GM23248 (cell line): ENCODE measurements at regions not wholly inside any gene's neighbourhood (a gene's known extent, or its start where the extent isn't known, plus 50 kb on each side); places are given as distances from the start of the nearest gene placed in this dataset.

Source experiments
- DNase-seq: peaks from one replicate; pipeline ENCODE4 v3.0.0-alpha.2; 2015
- H2AFZ ChIP-seq: fragments of 200-600 bp; sonication (generic); 2 replicates; pipeline ENCODE4 v1.6.1; 2016; ENCODE audit warnings: antibody characterized with exemption
- H3F3A ChIP-seq: fragments of 200-600 bp; sonication (generic); 2 replicates; pipeline ENCODE4 v1.6.1; 2016; ENCODE audit warnings: mild to moderate bottlenecking, antibody characterized with exemption, mixed run types; ENCODE audit not compliant: insufficient read depth
- H3K27ac ChIP-seq: fragments of 200-600 bp; sonication (generic); 2 replicates; pipeline ENCODE4 v1.5.1; 2016; ENCODE audit warnings: mild to moderate bottlenecking
- H3K27me3 ChIP-seq: fragments of 200-600 bp; sonication (generic); replicated peaks from 2 replicates; pipeline ENCODE4 v1.6.1; 2016; ENCODE audit warnings: mild to moderate bottlenecking; ENCODE audit not compliant: insufficient read depth
- H3K36me3 ChIP-seq: fragments of 200-600 bp; sonication (generic); 2 replicates; pipeline ENCODE4 v1.6.1; 2016; ENCODE audit warnings: low read depth, mild to moderate bottlenecking
- H3K4me1 ChIP-seq: fragments of 200-600 bp; sonication (generic); 2 replicates; pipeline ENCODE4 v1.6.1; 2016; ENCODE audit warnings: mild to moderate bottlenecking; ENCODE audit not compliant: insufficient read depth
- H3K4me2 ChIP-seq: fragments of 200-600 bp; sonication (generic); one replicate; pipeline ENCODE4 v1.6.1; 2016; ENCODE audit warnings: mild to moderate bottlenecking; ENCODE audit not compliant: unreplicated experiment
- H3K4me3 ChIP-seq: fragments of 200-600 bp; sonication (generic); 2 replicates; pipeline ENCODE4 v1.5.1; 2016; ENCODE audit warnings: mild to moderate bottlenecking
- H3K79me2 ChIP-seq: fragments of 200-600 bp; sonication (generic); 2 replicates; pipeline ENCODE4 v1.6.1; 2016; ENCODE audit warnings: mild to moderate bottlenecking; ENCODE audit not compliant: insufficient read depth
- H3K9ac ChIP-seq: fragments of 200-600 bp; sonication (generic); 2 replicates; pipeline ENCODE4 v1.6.1; 2016; ENCODE audit warnings: mild to moderate bottlenecking
- H3K9me2 ChIP-seq: fragments of 200-600 bp; sonication (generic); 2 replicates; pipeline ENCODE4 v1.6.1; 2016; ENCODE audit warnings: mixed run types, mild to moderate bottlenecking, moderate library complexity; ENCODE audit not compliant: insufficient read depth
- H3K9me3 ChIP-seq: fragments of 200-600 bp; sonication (generic); one replicate; pipeline ENCODE4 v1.6.1; 2017; ENCODE audit warnings: low read depth
- H4K20me1 ChIP-seq: fragments of 200-600 bp; sonication (generic); 2 replicates; pipeline ENCODE4 v1.6.0; 2016; ENCODE audit not compliant: insufficient read depth
- EZH2 ChIP-seq: fragments of 200-600 bp; sonication (generic); IDR thresholded peaks from 2 replicates; pipeline ENCODE4 v1.6.1; 2018; ENCODE audit warnings: antibody characterized with exemption, mild to moderate bottlenecking; ENCODE audit not compliant: insufficient read depth, poor library complexity, severe bottlenecking
- EZH2phosphoT487 ChIP-seq: fragments of 200-600 bp; sonication (generic); IDR thresholded peaks from 2 replicates; pipeline ENCODE4 v1.6.1; 2018; ENCODE audit warnings: antibody characterized with exemption, moderate library complexity, mild to moderate bottlenecking, low read depth; ENCODE audit not compliant: insufficient read depth
- WGBS, 2 experiments: methylation state at CpG; one replicate each; pipeline ENCODE4 v1.1.6; 2015 to 2017; ENCODE audit warnings: low lambda C conversion rate in 2 of 2, low coverage in 1 of 2; ENCODE audit errors: missing lambda C conversion rate in 2 of 2; 5-methylcytosine and 5-hydroxymethylcytosine counted together
- in situ Hi-C: fragments of 300-500 bp; cut with MboI; formaldehyde crosslinking; loops from 2 replicates; pipeline ENCODE4 v1.15.0; 2020

- no peak for DNase-seq
- H3K27me3 ChIP-seq, result no peaks in the 10 kb centered on the region
- H3F3A ChIP-seq, result no peaks in the 10 kb centered on the region
- no peaks in the 10 kb centered on the region for H3K79me2 ChIP-seq
- H2AFZ ChIP-seq, result no peak overlapping the region
- TF ChIP-seq EZH2phosphoT487 (no peak), EZH2 (no peak)
- no peak overlapping the region for H3K27ac ChIP-seq
- no peaks in the 10 kb centered on the region for H3K9me2 ChIP-seq
- H3K4me3 ChIP-seq, result no peak overlapping the region
- H3K4me2 ChIP-seq, result no peak overlapping the region
- in situ Hi-C loops, result no loop called here
- no peaks in the 10 kb centered on the region for H4K20me1 ChIP-seq
- H3K4me1 ChIP-seq, result no peaks in the 10 kb centered on the region
- no peaks in the 10 kb centered on the region for H3K9me3 ChIP-seq
- 2 to 13% methylated on average over 2 of the region's 2 CpGs for WGBS, 2 experiments
- H3K36me3 ChIP-seq, result no peaks in the 10 kb centered on the region
- H3K9ac ChIP-seq, result no peak overlapping the region
Measured at GRCh38 chr11:91397134-91397468, 827.5 kb upstream of the FAT3 start.

DNA sequence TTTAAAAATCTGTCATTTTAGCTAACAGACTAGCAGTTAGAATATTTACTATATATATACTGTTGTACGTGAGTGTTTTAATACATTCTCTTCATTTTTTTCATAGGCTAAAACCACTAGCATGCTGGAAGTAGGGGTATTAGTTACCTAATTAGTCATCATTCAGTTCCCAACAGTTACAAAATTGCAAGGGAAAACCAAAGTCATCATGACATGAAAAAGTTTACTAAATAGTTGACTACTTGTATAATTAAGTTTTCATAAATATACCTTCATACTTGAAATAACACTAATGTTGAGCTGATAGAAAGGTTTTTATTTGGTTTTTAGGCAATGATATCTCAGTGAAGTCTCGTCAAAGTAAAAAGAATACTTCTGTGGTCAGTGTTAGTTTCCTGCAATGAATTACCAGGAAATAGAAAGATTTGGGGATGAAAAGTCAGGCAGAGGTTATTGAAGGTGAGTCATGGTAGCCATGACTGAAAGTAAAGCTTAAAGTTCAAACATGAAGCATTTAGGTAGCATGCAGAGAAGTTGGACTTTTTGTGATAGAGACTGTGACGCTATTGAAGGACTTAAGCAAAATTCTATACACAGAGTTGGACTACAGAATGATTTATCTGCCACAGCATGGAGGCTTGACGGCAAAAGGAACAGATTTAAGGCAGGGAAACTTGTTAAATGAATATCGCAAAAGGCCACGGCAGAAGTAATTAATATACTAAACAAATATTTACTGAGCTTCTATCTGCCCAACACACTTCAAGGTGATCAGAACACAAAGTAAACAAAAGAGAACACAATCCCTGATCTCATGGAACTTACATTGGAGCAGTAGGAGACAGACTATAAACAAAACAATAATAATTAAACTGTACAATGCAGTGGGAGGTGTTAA, 828.1 kb upstream of the FAT3 start:
- H3K4me2 ChIP-seq, result no peak overlapping the region
- no peak overlapping the region for H3K4me3 ChIP-seq
- no peaks in the 10 kb centered on the region for H3K4me1 ChIP-seq
- H3K79me2 ChIP-seq, result no peaks in the 10 kb centered on the region
- in situ Hi-C loops, result no loop called here
- H3K9me3 ChIP-seq, result no peaks in the 10 kb centered on the region
- H3K27me3 ChIP-seq, result no peaks in the 10 kb centered on the region
- no peaks in the 10 kb centered on the region for H4K20me1 ChIP-seq
- H3K36me3 ChIP-seq, result no peaks in the 10 kb centered on the region
- no peaks in the 10 kb centered on the region for H3F3A ChIP-seq
- WGBS, 2 experiments, result 30 to 33% methylated on average over 6 of the region's 6 CpGs
- no peak overlapping the region for H3K9ac ChIP-seq
- TF ChIP-seq EZH2 (no peak), EZH2phosphoT487 (no peak)
- no peak for DNase-seq
- H2AFZ ChIP-seq, result no peak overlapping the region
- H3K27ac ChIP-seq, result no peak overlapping the region
- no peaks in the 10 kb centered on the region for H3K9me2 ChIP-seq

DNA sequence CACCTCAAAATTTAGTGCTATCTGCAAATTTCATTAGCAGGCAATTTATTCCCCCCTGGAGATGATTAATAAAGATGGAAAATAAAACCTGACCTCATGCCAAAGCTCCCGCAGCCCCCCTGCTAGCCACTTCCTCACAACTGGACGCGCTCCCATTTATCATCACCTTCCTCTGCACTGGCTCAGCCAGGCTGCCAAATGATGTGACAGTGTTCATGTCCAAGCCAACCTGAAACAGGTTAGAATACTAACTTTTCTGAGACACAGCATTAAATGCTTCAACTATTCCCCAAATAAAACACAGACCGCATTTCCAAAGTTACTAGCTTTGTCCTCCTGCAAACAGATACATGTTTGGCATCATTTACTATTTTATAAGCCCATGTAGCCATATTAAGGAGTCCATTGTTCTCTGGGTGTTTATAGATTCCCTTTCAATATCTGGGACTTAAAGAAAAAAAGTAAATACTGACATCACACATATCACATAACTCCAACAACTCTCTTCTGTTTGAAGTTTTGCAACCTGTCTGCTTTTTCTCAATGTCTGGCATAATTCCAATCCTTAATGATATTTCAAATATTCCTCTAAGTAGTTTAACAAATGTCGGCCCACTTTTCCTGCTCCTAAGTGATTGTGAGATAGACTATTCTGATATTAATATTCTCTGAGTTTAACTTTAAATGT, 829.7 kb upstream of the FAT3 start:
- Histone ChIP-seq H4K20me1 (no peaks in the 10 kb centered on the region), H3K4me3 (no peak overlapping the region), H3K9me3 (no peaks in the 10 kb centered on the region), H3K9ac (no peak overlapping the region), H3K36me3 (no peaks in the 10 kb centered on the region), H3K27me3 (no peaks in the 10 kb centered on the region), H3F3A (no peaks in the 10 kb centered on the region), H3K79me2 (no peaks in the 10 kb centered on the region), H3K9me2 (no peaks in the 10 kb centered on the region), H3K4me1 (no peaks in the 10 kb centered on the region), H3K4me2 (no peak overlapping the region), H2AFZ (no peak overlapping the region), H3K27ac (no peak overlapping the region)
- TF ChIP-seq EZH2phosphoT487, result no peak
- no peak for TF ChIP-seq EZH2
- no peak for DNase-seq
- 12 to 15% methylated on average over 5 of the region's 5 CpGs for WGBS, 2 experiments
- in situ Hi-C loops, result no loop called here

DNA sequence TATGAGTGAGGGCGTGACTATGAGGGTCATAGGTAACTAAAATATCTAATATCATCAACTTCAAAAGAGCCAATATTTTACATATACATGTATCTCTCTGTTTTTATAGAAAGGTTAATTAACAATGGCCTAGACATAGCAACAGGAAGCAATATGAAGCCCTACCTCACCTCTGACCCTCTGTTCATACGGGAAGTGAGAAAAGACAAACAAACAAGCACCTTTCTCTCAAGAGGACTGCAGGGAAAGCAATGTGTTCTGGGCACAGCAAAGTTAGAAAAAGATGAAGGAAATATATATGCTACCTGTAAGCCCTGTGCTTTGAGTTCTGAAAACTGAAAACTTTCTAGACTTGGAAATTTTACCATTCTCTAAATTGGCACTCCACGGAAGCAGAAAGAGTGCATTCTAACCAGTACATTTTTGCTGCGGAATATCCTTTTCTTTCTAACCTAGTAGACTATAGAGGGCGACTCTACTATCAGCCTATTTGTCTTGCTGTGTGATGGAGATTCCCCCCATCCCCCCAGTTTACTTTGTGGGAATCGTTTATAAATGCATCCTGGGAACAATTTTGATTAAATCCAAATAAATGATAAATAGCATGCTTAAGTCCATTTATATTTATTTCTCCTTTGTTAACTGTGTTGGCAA, 830.4 kb upstream of the FAT3 start:
- H3K4me1 ChIP-seq, result no peaks in the 10 kb centered on the region
- no peaks in the 10 kb centered on the region for H3F3A ChIP-seq
- no peak for DNase-seq
- H3K36me3 ChIP-seq, result no peaks in the 10 kb centered on the region
- no peaks in the 10 kb centered on the region for H3K27me3 ChIP-seq
- H3K4me3 ChIP-seq, result no peak overlapping the region
- no peak for TF ChIP-seq EZH2
- no peak for TF ChIP-seq EZH2phosphoT487
- no peaks in the 10 kb centered on the region for H4K20me1 ChIP-seq
- H2AFZ ChIP-seq, result no peak overlapping the region
- in situ Hi-C loops, result no loop called here
- no peaks in the 10 kb centered on the region for H3K9me3 ChIP-seq
- no peaks in the 10 kb centered on the region for H3K9me2 ChIP-seq
- H3K4me2 ChIP-seq, result no peak overlapping the region
- H3K79me2 ChIP-seq, result no peaks in the 10 kb centered on the region
- 17% methylated on average over 6 of the region's 6 CpGs for WGBS, 2 experiments
- H3K9ac ChIP-seq, result no peak overlapping the region
- H3K27ac ChIP-seq, result no peak overlapping the region
